Transverse colon (tissue), 4 donors: ENCODE measurements at regions not wholly inside any gene's neighbourhood (a gene's known extent, or its start where the extent isn't known, plus 50 kb on each side); places are given as distances from the start of the nearest gene placed in this dataset.

Source experiments
- DNase-seq: peaks from one replicate; pipeline ENCODE4 v3.0.0-alpha.2; 2019
- H3K27ac ChIP-seq, 4 donors: fragments of 200-600 bp; sonication (generic); 2 replicates each; pipeline ENCODE4 v1.5.1; 2016 to 2018; ENCODE audit warnings: inconsistent platforms in 4 of 4
- H3K27me3 ChIP-seq: fragments of 200-600 bp; sonication (generic); 2 replicates; pipeline ENCODE4 v1.5.1; 2017; ENCODE audit warnings: inconsistent platforms
- H3K36me3 ChIP-seq, 4 donors: fragments of 200-600 bp; sonication (generic); 2 replicates each; pipeline ENCODE4 v1.5.1; 2017 to 2019; ENCODE audit warnings: inconsistent platforms in 4 of 4
- H3K4me1 ChIP-seq, 4 donors: fragments of 200-600 bp; sonication (generic); 2 replicates each; pipeline ENCODE4 v1.5.1; 2017 to 2020; ENCODE audit warnings: inconsistent platforms in 4 of 4
- H3K4me3 ChIP-seq, 4 donors: fragments of 200-600 bp; sonication (generic); 1 replicate in 1 of 4; 2 replicates in 3 of 4; pipeline versions ENCODE4 v1.5.1 to v1.6.1; 2017 to 2019; ENCODE audit warnings: inconsistent platforms in 4 of 4
- H3K9me3 ChIP-seq, 2 donors: fragments of 200-600 bp; sonication (generic); 2 replicates each; pipeline ENCODE4 v1.5.1; 2017 to 2019; ENCODE audit warnings: inconsistent platforms in 2 of 2
- CTCF ChIP-seq, 5 experiments: fragments of 200-600 bp in 3 of 5; fragments of 450-650 bp in 2 of 5; sonication (generic) in 3 of 5; IDR thresholded peaks; 1 replicate in 2 of 5; 2 replicates in 3 of 5; pipeline ENCODE4 v1.5.1; 2016 to 2017; ENCODE audit warnings: antibody characterized with exemption in 5 of 5, inconsistent platforms in 3 of 5, mild to moderate bottlenecking in 2 of 5, moderate library complexity in 1 of 5
- EP300 ChIP-seq: sonication (generic); formaldehyde crosslinking; IDR thresholded peaks from one replicate; pipeline ENCODE4 v1.6.1; 2017; ENCODE audit warnings: antibody characterized with exemption, low read depth
- POLR2A ChIP-seq: fragments of 450-650 bp; IDR thresholded peaks from one replicate; pipeline ENCODE4 v1.6.1; 2016; ENCODE audit warnings: antibody characterized with exemption, mild to moderate bottlenecking, moderate library complexity
- POLR2AphosphoS5 ChIP-seq, 3 donors: sonication (generic); formaldehyde crosslinking; IDR thresholded peaks; one replicate each; pipeline ENCODE4 v1.6.1; 2016; ENCODE audit warnings: antibody characterized with exemption in 3 of 3
- WGBS, 2 donors: methylation state at CpG; one replicate each; pipeline ENCODE4 v1.1.5; 2018; ENCODE audit warnings: low coverage in 1 of 2; 5-methylcytosine and 5-hydroxymethylcytosine counted together
- in situ Hi-C, 4 donors: fragments of 200-750 bp; cut with MboI; loops; one replicate each; pipeline versions ENCODE4 v1.15.0 to v1.15.1; 2017; ENCODE audit warnings: low sequenced_read_pairs in 3 of 4, low pct_ligation_motif_present in 1 of 4, low pct_unique_long_range_greater_than_20kb in 1 of 4
- intact Hi-C: fragments of 100-400 bp; cut with DNase I; formaldehyde crosslinking; loops from one replicate; pipeline ENCODE4 v1.15.1; 2023; ENCODE audit warnings: low total_unique reads

GRCh38 chr2:147364597-147364996 is 480.2 kb upstream of the ACVR2A start:
- Histone ChIP-seq H3K27ac (no peak overlapping the region), H3K4me1 (peaks cover 0 to 4% (median 0%) of the 10 kb centered on the region in 4 donors), H3K4me3 (no peak overlapping the region), H3K9me3 (no peaks in the 10 kb centered on the region), H3K36me3 (no peaks in the 10 kb centered on the region), H3K27me3 (no peaks in the 10 kb centered on the region)
- TF ChIP-seq EP300 (no peak), POLR2AphosphoS5 (IDR thresholded peaks at IDR 0.05) (no peak), POLR2A (no peak), CTCF (IDR thresholded peaks at IDR 0.05) (no peak)
- in situ Hi-C loops, result no loop called here
- intact Hi-C loops, result no loop called here
- DNase-seq, result no peak
- 39 to 58% methylated on average over 2 to 3 of the region's 3 CpGs for WGBS, 2 donors

GRCh38 chr2:147363181-147363580 is 481.6 kb upstream of the ACVR2A start:
- TF ChIP-seq POLR2AphosphoS5 (IDR thresholded peaks at IDR 0.05), result no peak
- TF ChIP-seq CTCF (IDR thresholded peaks at IDR 0.05), result no peak
- no peak for TF ChIP-seq EP300
- TF ChIP-seq POLR2A, result no peak
- Histone ChIP-seq H3K27ac (no peak overlapping the region), H3K36me3 (no peaks in the 10 kb centered on the region), H3K27me3 (no peaks in the 10 kb centered on the region), H3K4me1 (peaks cover 0 to 4% (median 0%) of the 10 kb centered on the region in 4 donors), H3K4me3 (no peak overlapping the region), H3K9me3 (no peaks in the 10 kb centered on the region)
- intact Hi-C loops (no loop called here), in situ Hi-C loops (no loop called here)
- WGBS, 2 donors, result 96 to 97% methylated on average over 4 of the region's 4 CpGs
- no peak for DNase-seq

GRCh38 chr2:147358375-147358774 is 486.5 kb upstream of the ACVR2A start:
- DNase-seq, result no peak
- no peaks in the 10 kb centered on the region for H3K9me3 ChIP-seq
- H3K27ac ChIP-seq, result no peak overlapping the region
- H3K4me3 ChIP-seq, result no peak overlapping the region
- no peaks in the 10 kb centered on the region for H3K36me3 ChIP-seq
- H3K27me3 ChIP-seq, result no peaks in the 10 kb centered on the region
- TF ChIP-seq CTCF (IDR thresholded peaks at IDR 0.05), result no peak
- WGBS, 2 donors, result 67 to 75% methylated on average over 1 of the region's 1 CpG
- intact Hi-C loops, result no loop called here
- no peaks in the 10 kb centered on the region for H3K4me1 ChIP-seq
- in situ Hi-C loops, result no loop called here

DNA sequence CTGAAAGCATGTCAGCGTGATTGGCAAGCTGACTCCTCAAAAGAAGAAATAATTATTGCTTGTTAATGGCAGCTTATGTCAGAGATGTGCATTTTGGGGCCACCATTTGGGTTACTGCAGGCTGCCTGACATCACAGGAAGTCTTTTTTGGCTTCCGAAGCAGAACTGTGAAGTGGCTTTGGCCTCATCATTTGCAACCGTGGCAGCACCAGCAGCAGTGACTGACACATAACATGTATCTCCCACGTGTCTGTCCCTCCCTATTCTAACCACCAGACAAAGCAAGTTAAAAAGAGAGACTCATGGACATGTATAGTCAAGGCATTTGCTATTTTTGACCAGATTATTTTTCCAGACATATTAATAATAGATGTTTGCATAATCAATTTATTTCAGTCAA is 488.7 kb upstream of the ACVR2A start:
- Histone ChIP-seq H3K9me3 (no peaks in the 10 kb centered on the region), H3K36me3 (no peaks in the 10 kb centered on the region)

More for the DNA sequence above, 488.7 kb upstream of the ACVR2A start:
- Histone ChIP-seq H3K4me1 (no peaks in the 10 kb centered on the region), H3K27me3 (no peaks in the 10 kb centered on the region), H3K27ac (no peak overlapping the region), H3K4me3 (no peak overlapping the region)
- in situ Hi-C loops (no loop called here), intact Hi-C loops (no loop called here)
- DNase-seq, result no peak
- WGBS, 2 donors, result 68 to 71% methylated on average over 4 of the region's 4 CpGs
- TF ChIP-seq POLR2AphosphoS5 (IDR thresholded peaks at IDR 0.05) (no peak), EP300 (no peak), POLR2A (no peak), CTCF (IDR thresholded peaks at IDR 0.05) (no peak)
